Brain microvascular endothelial cell (primary cell): ENCODE measurements at regions not wholly inside any gene's neighbourhood (a gene's known extent, or its start where the extent isn't known, plus 50 kb on each side); places are given as distances from the start of the nearest gene placed in this dataset.

Source experiments
- DNase-seq: peaks from one replicate; pipeline ENCODE4 v3.0.0-alpha.2; 2020
- H3K27ac ChIP-seq: fragments of 250-450 bp; sonication (Bioruptor Pico); 2 replicates; pipeline ENCODE4 v1.5.1; 2020; ENCODE audit warnings: mild to moderate bottlenecking, moderate library complexity
- H3K27me3 ChIP-seq: fragments of 250-450 bp; sonication (Bioruptor Pico); replicated peaks from 2 replicates; pipeline ENCODE4 v1.5.1; 2020; ENCODE audit warnings: mild to moderate bottlenecking
- H3K36me3 ChIP-seq: fragments of 250-450 bp; sonication (Bioruptor Pico); replicated peaks from 2 replicates; pipeline ENCODE4 v1.5.1; 2020; ENCODE audit warnings: mild to moderate bottlenecking
- H3K4me3 ChIP-seq: 2 replicates; pipeline ENCODE4 v1.5.1; 2011; ENCODE audit warnings: low read depth, mild to moderate bottlenecking, control low read depth, low read length, moderate library complexity
- in situ Hi-C: cut with HindIII; loops from 2 replicates; pipeline ENCODE4 v1.10.0; 2017; ENCODE audit warnings: low sequenced_read_pairs, low pct_ligation_motif_present
- TF ChIP-seq, protein P1 (sequence below): IDR thresholded peaks from 2 replicates; pipeline ENCODE4 v1.5.1; 2011; ENCODE audit warnings: low read depth, mild to moderate bottlenecking, moderate library complexity, low read length, control low read depth, inconsistent platforms; ENCODE audit errors: missing control alignments

- H3K27ac ChIP-seq, result no peak overlapping the region
- H3K4me3 ChIP-seq, result no peak overlapping the region
- in situ Hi-C loops, result no loop called here
- H3K36me3 ChIP-seq, result no peaks in the 10 kb centered on the region
- TF ChIP-seq, protein P1, sequence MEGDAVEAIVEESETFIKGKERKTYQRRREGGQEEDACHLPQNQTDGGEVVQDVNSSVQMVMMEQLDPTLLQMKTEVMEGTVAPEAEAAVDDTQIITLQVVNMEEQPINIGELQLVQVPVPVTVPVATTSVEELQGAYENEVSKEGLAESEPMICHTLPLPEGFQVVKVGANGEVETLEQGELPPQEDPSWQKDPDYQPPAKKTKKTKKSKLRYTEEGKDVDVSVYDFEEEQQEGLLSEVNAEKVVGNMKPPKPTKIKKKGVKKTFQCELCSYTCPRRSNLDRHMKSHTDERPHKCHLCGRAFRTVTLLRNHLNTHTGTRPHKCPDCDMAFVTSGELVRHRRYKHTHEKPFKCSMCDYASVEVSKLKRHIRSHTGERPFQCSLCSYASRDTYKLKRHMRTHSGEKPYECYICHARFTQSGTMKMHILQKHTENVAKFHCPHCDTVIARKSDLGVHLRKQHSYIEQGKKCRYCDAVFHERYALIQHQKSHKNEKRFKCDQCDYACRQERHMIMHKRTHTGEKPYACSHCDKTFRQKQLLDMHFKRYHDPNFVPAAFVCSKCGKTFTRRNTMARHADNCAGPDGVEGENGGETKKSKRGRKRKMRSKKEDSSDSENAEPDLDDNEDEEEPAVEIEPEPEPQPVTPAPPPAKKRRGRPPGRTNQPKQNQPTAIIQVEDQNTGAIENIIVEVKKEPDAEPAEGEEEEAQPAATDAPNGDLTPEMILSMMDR, result no peak
- H3K27me3 ChIP-seq, result no peaks in the 10 kb centered on the region
- DNase-seq, result no peak
These were observed 604.4 kb downstream of the TDRD15 start for GRCh38 chr2:21728133-21728532.

GRCh38 chr2:21730141-21730540, 606.4 kb downstream of the TDRD15 start:
- in situ Hi-C loops, result no loop called here

GRCh38 chr2:21740484-21740883, 616.7 kb downstream of the TDRD15 start:
- Histone ChIP-seq H3K36me3 (no peaks in the 10 kb centered on the region), H3K27me3 (no peaks in the 10 kb centered on the region), H3K4me3 (no peak overlapping the region), H3K27ac (no peak overlapping the region)
- DNase-seq, result no peak
- TF ChIP-seq, protein P1, result no peak
- in situ Hi-C loops, result no loop called here

More at GRCh38 chr2:21730141-21730540, 606.4 kb downstream of the TDRD15 start:
- Histone ChIP-seq H3K27me3 (no peaks in the 10 kb centered on the region), H3K27ac (no peak overlapping the region), H3K4me3 (no peak overlapping the region), H3K36me3 (no peaks in the 10 kb centered on the region)
- DNase-seq, result no peak
- TF ChIP-seq, protein P1, result no peak

DNA sequence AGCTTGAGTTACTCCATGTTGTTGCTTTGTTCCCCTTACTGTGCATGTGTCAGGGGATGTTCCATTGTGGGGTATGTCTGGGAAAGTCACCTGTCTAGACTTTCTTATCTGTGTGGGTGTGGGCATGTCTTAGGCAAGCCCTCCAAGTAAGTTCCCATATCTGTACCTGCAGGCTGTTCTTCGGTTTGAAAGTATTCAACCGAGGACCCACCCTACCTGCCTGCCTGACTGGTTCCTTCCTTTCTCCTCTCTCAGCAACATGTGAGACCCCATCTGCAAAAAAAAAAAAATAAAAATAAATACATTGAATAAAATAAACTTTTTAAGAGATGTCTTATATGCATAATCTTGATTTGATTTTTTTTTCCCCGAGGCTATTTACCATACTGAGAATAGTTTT, 622.7 kb downstream of the TDRD15 start:
- no peaks in the 10 kb centered on the region for H3K36me3 ChIP-seq
- in situ Hi-C loops, result no loop called here
- no peak for DNase-seq

GRCh38 chr2:21748501-21748900, 624.7 kb downstream of the TDRD15 start:
- in situ Hi-C loops, result no loop called here
- TF ChIP-seq, protein P1, result no peak
- Histone ChIP-seq H3K4me3 (no peak overlapping the region), H3K27ac (no peak overlapping the region), H3K27me3 (no peaks in the 10 kb centered on the region), H3K36me3 (no peaks in the 10 kb centered on the region)
- no peak for DNase-seq

More for the DNA sequence above, 622.7 kb downstream of the TDRD15 start:
- Histone ChIP-seq H3K4me3 (no peak overlapping the region), H3K27ac (no peak overlapping the region), H3K27me3 (no peaks in the 10 kb centered on the region)
- TF ChIP-seq, protein P1, result no peak

- H3K27ac ChIP-seq, result no peak overlapping the region
- TF ChIP-seq, protein P1, result no peak
- no peaks in the 10 kb centered on the region for H3K36me3 ChIP-seq
- no peaks in the 10 kb centered on the region for H3K27me3 ChIP-seq
- in situ Hi-C loops, result no loop called here
- DNase-seq, result no peak
- H3K4me3 ChIP-seq, result no peak overlapping the region
These were observed 630.5 kb downstream of the TDRD15 start for GRCh38 chr2:21754164-21754788.
